GM12892 (cell line): ENCODE measurements at regions not wholly inside any gene's neighbourhood (a gene's known extent, or its start where the extent isn't known, plus 50 kb on each side); places are given as distances from the start of the nearest gene placed in this dataset.

Source experiments
- POLR2A ChIP-seq: IDR thresholded peaks from 2 replicates; pipeline ENCODE4 v1.6.1; 2011; ENCODE audit warnings: low read depth, low read length, control low read depth
- POLR2AphosphoS5 ChIP-seq: IDR thresholded peaks from 2 replicates; pipeline ENCODE4 v1.6.1; 2011; ENCODE audit warnings: low read depth, low read length, control low read depth

- TF ChIP-seq POLR2A (no peak), POLR2AphosphoS5 (no peak)
Measured at GRCh38 chr4:137819964-137820383, 287.7 kb upstream of the PCDH18 start.
